B cell (primary cell): ENCODE measurements at regions not wholly inside any gene's neighbourhood (a gene's known extent, or its start where the extent isn't known, plus 50 kb on each side); places are given as distances from the start of the nearest gene placed in this dataset.

Experiments used
- ATAC-seq: fragments of 200-7000 bp; cut with Tn5 transposase; one replicate; pipeline ENCODE4 v1.10.0; 2021; ENCODE audit warnings: low read depth, mild to moderate bottlenecking, moderate number of reproducible peaks, moderate library complexity
- CTCF ChIA-PET: fragments of 350-600 bp; sonication (Branson Sonifier 250); formaldehyde crosslinking; loops from one replicate; lab custom pipeline; 2021; ENCODE audit warnings: antibody characterized with exemption, inconsistent platforms; lab: Charles Lee
- POLR2A ChIA-PET: fragments of 350-600 bp; sonication (Branson Sonifier 250); formaldehyde crosslinking; loops from one replicate; lab custom pipeline; 2021; ENCODE audit warnings: antibody characterized with exemption; lab: Charles Lee
- DNase-seq: peaks from one replicate; pipeline ENCODE4 v3.0.0; 2013
- H2AFZ ChIP-seq: 2 replicates; pipeline ENCODE4 v1.6.1; 2012; ENCODE audit warnings: mild to moderate bottlenecking, low read depth, low read length; ENCODE audit not compliant: insufficient read depth, poor library complexity, severe bottlenecking
- H3K27ac ChIP-seq, 2 donors: 1 replicate in 1 of 2; 2 replicates in 1 of 2; pipeline ENCODE4 v1.5.1; 2012 to 2013; ENCODE audit warnings: low read length in 2 of 2, mild to moderate bottlenecking in 2 of 2, moderate library complexity in 1 of 2
- H3K27me3 ChIP-seq, 4 experiments: fragments of 200-600 bp in 1 of 4; sonication (generic) in 1 of 4; replicated peaks in 1 of 4; 1 replicate in 2 of 4; 2 replicates in 2 of 4; pipeline versions ENCODE4 v1.6.1 to v1.7.0; 2013 to 2016; ENCODE audit warnings: low read length in 3 of 4, mild to moderate bottlenecking in 2 of 4, mixed read lengths in 1 of 4, moderate library complexity in 1 of 4; ENCODE audit not compliant: insufficient read depth in 4 of 4, control insufficient read depth in 3 of 4; ENCODE audit errors: control extremely low read depth in 1 of 4
- H3K36me3 ChIP-seq, 2 experiments: replicated peaks in 1 of 2; 1 replicate in 1 of 2; 2 replicates in 1 of 2; pipeline versions ENCODE4 v1.6.1 to v1.7.1; 2013; ENCODE audit warnings: low read length in 1 of 2; ENCODE audit not compliant: insufficient read depth in 2 of 2, control insufficient read depth in 1 of 2; ENCODE audit errors: control extremely low read depth in 1 of 2, extremely low read depth in 1 of 2
- H3K4me1 ChIP-seq, 2 donors: fragments of 200-600 bp in 1 of 2; sonication (generic) in 1 of 2; 1 replicate in 1 of 2; 2 replicates in 1 of 2; pipeline versions ENCODE4 v1.5.1 to v1.6.1; 2013 to 2017; ENCODE audit warnings: low read length in 2 of 2; ENCODE audit not compliant: control insufficient read depth in 2 of 2, insufficient read depth in 2 of 2
- H3K4me2 ChIP-seq: replicated peaks from 2 replicates; pipeline ENCODE3; 2012; ENCODE audit warnings: mild to moderate bottlenecking, low read depth, low read length; ENCODE audit not compliant: poor library complexity, severe bottlenecking
- H3K4me3 ChIP-seq, 5 experiments: fragments of 200-600 bp in 1 of 5; sonication (generic) in 1 of 5; 1 replicate in 3 of 5; 2 replicates in 2 of 5; pipeline versions ENCODE4 v1.5.1 to v1.7.0; 2011 to 2016; ENCODE audit warnings: low read length in 4 of 5, mild to moderate bottlenecking in 4 of 5, low read depth in 2 of 5, control low read depth in 1 of 5, moderate library complexity in 1 of 5; ENCODE audit not compliant: insufficient read depth in 1 of 5; ENCODE audit errors: control extremely low read depth in 1 of 5, extremely low read depth in 1 of 5
- H3K79me2 ChIP-seq: fragments of 200-600 bp; sonication (generic); one replicate; pipeline ENCODE4 v1.6.0; 2016; ENCODE audit warnings: low read length; ENCODE audit not compliant: control insufficient read depth, insufficient read depth
- H3K9ac ChIP-seq: fragments of 200-600 bp; sonication (generic); 2 replicates; pipeline ENCODE4 v1.6.1; 2017; ENCODE audit warnings: mild to moderate bottlenecking, low read length, moderate library complexity
- H3K9me3 ChIP-seq, 3 donors: one replicate each; pipeline versions ENCODE4 v1.6.1 to v1.7.1; 2013; ENCODE audit warnings: low read length in 2 of 3; ENCODE audit not compliant: control insufficient read depth in 2 of 3, insufficient read depth in 1 of 3; ENCODE audit errors: control extremely low read depth in 1 of 3
- H4K20me1 ChIP-seq: 2 replicates; pipeline ENCODE4 v1.6.0; 2012; ENCODE audit warnings: mild to moderate bottlenecking, low read length; ENCODE audit not compliant: insufficient read depth, control insufficient read depth, poor library complexity, severe bottlenecking
- H3K27ac Mint-ChIP-seq: one replicate; pipeline ENCODE4 v1.8.0; 2021; ENCODE audit warnings: mixed read lengths
- H3K27me3 Mint-ChIP-seq: one replicate; pipeline ENCODE4 v1.8.0; 2021; ENCODE audit warnings: mixed read lengths
- H3K4me1 Mint-ChIP-seq: one replicate; pipeline ENCODE4 v1.8.0; 2021; ENCODE audit warnings: mixed read lengths
- H3K4me3 Mint-ChIP-seq: one replicate; pipeline ENCODE4 v1.8.0; 2021; ENCODE audit warnings: mixed read lengths
- H3K9me3 Mint-ChIP-seq: one replicate; pipeline ENCODE4 v1.8.0; 2022; ENCODE audit warnings: mixed read lengths; ENCODE audit not compliant: insufficient read depth
- CTCF ChIP-seq: fragments of 200-600 bp; IDR thresholded peaks from one replicate; pipeline ENCODE4 v1.8.0; 2022; ENCODE audit warnings: antibody characterized with exemption, mild to moderate bottlenecking
- EZH2 ChIP-seq: IDR thresholded peaks from 2 replicates; pipeline ENCODE4 v1.6.1; 2012; ENCODE audit warnings: borderline replicate concordance, low read depth, mild to moderate bottlenecking, moderate library complexity, low read length; ENCODE audit not compliant: insufficient read depth, poor library complexity, severe bottlenecking
- WGBS: methylation state at CpG from one replicate; pipeline ENCODE4 v1.1.5; 2013; ENCODE audit warnings: missing lambda C conversion rate; ENCODE audit not compliant: insufficient coverage; 5-methylcytosine and 5-hydroxymethylcytosine counted together
- intact Hi-C: fragments of 100-400 bp; cut with micrococcal nuclease; formaldehyde crosslinking; loops from one replicate; pipeline ENCODE4 v1.10.0; 2022

GRCh38 chr13:73937441-73937840 lies 196.8 kb downstream of the KLF12 start:
- no peak for TF ChIP-seq EZH2
- Histone ChIP-seq H3K4me2 (no peak overlapping the region), H2AFZ (no peak overlapping the region), H3K4me3 (no peak overlapping the region), H3K9ac (no peak overlapping the region), H4K20me1 (peaks cover 8% of the 10 kb centered on the region), H3K36me3 (peaks cover 9 to 11% of the 10 kb centered on the region in 2 experiments), H3K9me3 (no peaks in the 10 kb centered on the region), H3K79me2 (peaks cover 47% of the 10 kb centered on the region), H3K27me3 (no peaks in the 10 kb centered on the region), H3K27ac (no peak overlapping the region), H3K4me1 (no peaks in the 10 kb centered on the region)
- H3K4me1 Mint-ChIP-seq: peaks cover 38% of the 10 kb centered on the region
- no peak overlapping the region for H3K4me3 Mint-ChIP-seq
- CTCF ChIA-PET: interaction anchor here (1.3 kb wide), 1 partner anchor 349 kb away, joined by 4 read pairs; no protein-coding TSS in a partner anchor
- H3K27ac Mint-ChIP-seq: no peak overlapping the region
- no peak for DNase-seq
- intact Hi-C loops: no loop called here
- no peaks in the 10 kb centered on the region for H3K9me3 Mint-ChIP-seq
- POLR2A ChIA-PET: no interaction called here
- ATAC-seq: no peak
- no peaks in the 10 kb centered on the region for H3K27me3 Mint-ChIP-seq
- WGBS: no CpG with 5 or more reads among the region's 1 CpG

GRCh38 chr13:73935991-73936390 lies 198.2 kb downstream of the KLF12 start:
- Mint-ChIP-seq H3K9me3 (no peaks in the 10 kb centered on the region), H3K4me3 (no peak overlapping the region), H3K4me1 (peaks cover 40% of the 10 kb centered on the region), H3K27ac (no peak overlapping the region), H3K27me3 (no peaks in the 10 kb centered on the region)
- Histone ChIP-seq H3K36me3 (peaks cover 4 to 9% of the 10 kb centered on the region in 2 experiments), H3K27me3 (no peaks in the 10 kb centered on the region), H3K4me2 (no peak overlapping the region), H4K20me1 (peaks cover 8% of the 10 kb centered on the region), H3K9ac (no peak overlapping the region), H3K4me1 (no peaks in the 10 kb centered on the region), H3K9me3 (no peaks in the 10 kb centered on the region), H3K4me3 (no peak overlapping the region), H3K27ac (no peak overlapping the region), H3K79me2 (peaks cover 49% of the 10 kb centered on the region), H2AFZ (no peak overlapping the region)
- WGBS: 100% methylated on average over 3 of the region's 3 CpGs
- ChIA-PET POLR2A (no interaction called here), CTCF (no interaction called here)
- no peak for ATAC-seq
- no peak for DNase-seq
- intact Hi-C loops: no loop called here
- no peak for TF ChIP-seq CTCF
- no peak for TF ChIP-seq EZH2
